HG02588 (cell line): ENCODE measurements at regions not wholly inside any gene's neighbourhood (a gene's known extent, or its start where the extent isn't known, plus 50 kb on each side); places are given as distances from the start of the nearest gene placed in this dataset.
A peak's percentile ranks its signal among the peaks of the same experiment; 100 is the strongest.

Experiments used
- ATAC-seq: cut with Tn5 transposase; IDR thresholded peaks from one replicate; pipeline ENCODE4 v1.9.1; 2021; ENCODE audit warnings: mild to moderate bottlenecking, moderate library complexity; ENCODE audit not compliant: unreplicated experiment

DNA sequence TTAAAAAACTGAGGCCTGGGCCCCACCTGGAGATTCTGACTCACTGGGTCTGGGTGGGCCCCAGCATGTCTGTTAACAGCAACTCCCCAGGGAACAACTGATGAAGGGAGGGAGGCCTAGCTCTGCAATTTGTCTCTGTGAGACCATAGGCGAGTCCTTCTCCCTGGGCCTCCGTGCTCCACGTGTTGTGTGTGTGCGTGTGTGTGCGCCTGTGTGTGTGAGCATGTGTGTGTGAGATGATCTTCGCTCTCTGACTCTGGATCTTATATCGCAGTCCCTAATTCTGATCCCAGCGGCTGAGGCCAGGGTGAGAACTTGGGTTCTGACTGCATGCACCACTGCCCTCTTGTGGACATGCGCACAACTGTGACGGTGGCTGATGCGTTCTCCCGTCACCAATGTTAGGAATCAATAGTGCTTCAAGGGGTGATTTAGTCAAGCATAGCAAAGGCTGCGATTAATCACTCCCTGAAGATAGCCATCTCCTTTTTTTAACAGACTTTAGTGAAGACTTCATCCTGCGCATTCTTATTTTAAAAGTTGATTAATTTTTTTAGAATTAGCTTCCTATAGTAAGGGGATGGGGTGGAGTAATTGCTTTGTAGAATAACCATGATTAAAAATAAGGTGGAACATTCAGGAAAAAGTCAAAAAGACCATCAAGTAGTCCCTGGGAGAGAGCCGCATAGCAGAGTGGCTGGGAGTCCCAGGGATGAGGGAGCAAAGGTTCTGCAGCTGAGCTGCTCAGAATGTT lies 62.4 kb upstream of the USP24 start:
- ATAC-seq: peak; percentile 78

- ATAC-seq: no peak
Observed at GRCh38 chr1:55276671-55277376, 61.7 kb upstream of the USP24 start.

DNA sequence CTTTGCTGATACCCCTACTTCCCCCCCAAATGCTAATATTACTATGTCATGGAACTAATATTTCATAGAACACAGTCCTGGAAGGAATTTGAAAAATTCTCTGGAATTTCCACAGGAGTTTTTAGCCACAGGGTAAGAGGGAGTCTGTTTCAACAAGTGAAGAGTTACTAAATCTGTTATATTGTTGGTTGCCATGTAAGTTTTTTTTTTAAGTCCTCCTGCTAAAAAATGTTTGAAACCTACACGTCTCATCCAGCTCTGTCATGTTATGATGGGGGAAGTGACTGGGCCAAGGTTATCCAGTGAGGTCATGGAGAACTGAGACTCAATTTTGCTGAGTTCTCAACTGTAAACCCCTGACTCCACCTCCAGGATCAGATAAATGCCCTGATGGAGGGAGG lies 60.8 kb upstream of the USP24 start:
- ATAC-seq: no peak

DNA sequence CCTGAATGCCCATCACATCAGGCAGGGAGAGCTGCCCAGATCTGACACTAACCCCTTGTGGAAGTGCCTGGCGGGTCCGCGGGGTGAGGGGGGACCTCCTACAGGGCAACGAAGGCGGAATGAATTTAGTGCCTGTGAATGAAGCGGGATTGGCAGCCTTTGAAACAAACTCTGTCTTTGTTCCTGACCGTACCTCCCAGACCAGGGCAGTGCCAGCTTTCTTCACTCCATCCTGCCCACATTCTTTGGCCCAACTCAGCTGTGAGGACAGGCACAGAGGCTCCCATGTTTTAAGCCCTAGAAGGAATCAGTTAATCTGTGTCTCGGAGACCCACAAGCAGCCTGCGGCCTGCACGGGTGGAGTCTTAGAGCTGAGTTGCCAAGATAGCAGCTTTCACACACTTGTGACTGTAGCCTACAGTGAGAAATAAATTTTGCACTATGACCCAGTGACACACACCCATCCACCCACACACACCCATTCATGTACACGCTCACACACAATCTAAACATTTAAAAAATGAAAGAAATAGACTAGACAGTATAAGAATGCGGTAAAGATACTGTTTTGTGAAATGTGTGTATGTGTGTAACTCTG lies 60.1 kb upstream of the USP24 start:
- no peak for ATAC-seq

- ATAC-seq: no peak
Observed at GRCh38 chr1:55272994-55273393, 57.8 kb upstream of the USP24 start.
